ENCODE measurements at regions not wholly inside any gene's neighbourhood (a gene's known extent, or its start where the extent isn't known, plus 50 kb on each side); places are given as distances from the start of the nearest gene placed in this dataset.

- H3K4me3 Mint-ChIP-seq = no peak overlapping the region
- H3K27me3 Mint-ChIP-seq (ENCODE audit: low read depth) = peaks cover 58% of the 10 kb centered on the region
- TF ChIP-seq CTCF (IDR thresholded peaks at IDR 0.05; ENCODE audit: unreplicated experiment in 3 of 3) = no peak
- H3K9me3 Mint-ChIP-seq = peaks cover 2% of the 10 kb centered on the region
- H3K4me1 Mint-ChIP-seq = no peaks in the 10 kb centered on the region
- H3K27ac Mint-ChIP-seq = no peak overlapping the region
- no peaks in the 10 kb centered on the region for H3K36me3 Mint-ChIP-seq (ENCODE audit: low read depth)
Observed at GRCh38 chr22:49408102-49408836, 419.4 kb downstream of the BRD1 start.

- Mint-ChIP-seq H3K27me3 (ENCODE audit: low read depth) (peaks cover 58% of the 10 kb centered on the region), H3K9me3 (peaks cover 2% of the 10 kb centered on the region), H3K4me1 (no peaks in the 10 kb centered on the region), H3K4me3 (no peak overlapping the region), H3K27ac (no peak overlapping the region), H3K36me3 (ENCODE audit: low read depth) (no peaks in the 10 kb centered on the region)
- no peak for TF ChIP-seq CTCF (IDR thresholded peaks at IDR 0.05; ENCODE audit: unreplicated experiment in 3 of 3)
Observed at GRCh38 chr22:49406879-49407587, 420.6 kb downstream of the BRD1 start.

GRCh38 chr22:49406047-49406650 lies 421.5 kb downstream of the BRD1 start:
- no peak for TF ChIP-seq CTCF (IDR thresholded peaks at IDR 0.05; ENCODE audit: unreplicated experiment in 3 of 3)
- Mint-ChIP-seq H3K27me3 (ENCODE audit: low read depth) (peaks cover 52% of the 10 kb centered on the region), H3K4me1 (no peaks in the 10 kb centered on the region), H3K4me3 (no peak overlapping the region), H3K36me3 (ENCODE audit: low read depth) (no peaks in the 10 kb centered on the region), H3K27ac (no peak overlapping the region), H3K9me3 (peaks cover 2% of the 10 kb centered on the region)

- Mint-ChIP-seq H3K9me3 (peaks cover 2% of the 10 kb centered on the region), H3K36me3 (ENCODE audit: low read depth) (no peaks in the 10 kb centered on the region), H3K4me1 (no peaks in the 10 kb centered on the region), H3K4me3 (no peak overlapping the region), H3K27me3 (ENCODE audit: low read depth) (peaks cover 52% of the 10 kb centered on the region), H3K27ac (no peak overlapping the region)
- no peak for TF ChIP-seq CTCF (IDR thresholded peaks at IDR 0.05; ENCODE audit: unreplicated experiment in 3 of 3)
Observed at GRCh38 chr22:49405590-49405989, 422.1 kb downstream of the BRD1 start.

GRCh38 chr22:49404576-49405241 lies 423.0 kb downstream of the BRD1 start:
- no peak overlapping the region for H3K27ac Mint-ChIP-seq
- H3K4me3 Mint-ChIP-seq = no peak overlapping the region
- peaks cover 52% of the 10 kb centered on the region for H3K27me3 Mint-ChIP-seq (ENCODE audit: low read depth)
- no peaks in the 10 kb centered on the region for H3K36me3 Mint-ChIP-seq (ENCODE audit: low read depth)
- peaks cover 2% of the 10 kb centered on the region for H3K9me3 Mint-ChIP-seq
- TF ChIP-seq CTCF (IDR thresholded peaks at IDR 0.05; ENCODE audit: unreplicated experiment in 3 of 3) = no peak
- no peaks in the 10 kb centered on the region for H3K4me1 Mint-ChIP-seq

All from nephron (organoid).